ENCODE measurements at regions not wholly inside any gene's neighbourhood (a gene's known extent, or its start where the extent isn't known, plus 50 kb on each side); places are given as distances from the start of the nearest gene placed in this dataset.

GRCh38 chr2:121904656-121905055, 149.2 kb downstream of the TSN start:
- DNase-seq: no peak

GRCh38 chr2:121905201-121905600, 149.8 kb downstream of the TSN start:
- no peak for TF ChIP-seq CTCF (IDR thresholded peaks at IDR 0.05)
- peaks cover 0 to 28% (median 6%) of the 10 kb centered on the region in 4 donors for H3K4me1 ChIP-seq
- no peaks in the 10 kb centered on the region for H3K27me3 ChIP-seq
- no peak overlapping the region for H3K27ac ChIP-seq
- no peak overlapping the region for H3K4me3 ChIP-seq
- no peaks in the 10 kb centered on the region for H3K9me3 ChIP-seq
- intact Hi-C loops (cut with DNase I; ENCODE audit: low total_unique reads): no loop called here
- DNase-seq: no peak
- no peaks in the 10 kb centered on the region for H3K36me3 ChIP-seq

More at GRCh38 chr2:121904656-121905055, 149.2 kb downstream of the TSN start:
- H3K27me3 ChIP-seq: no peaks in the 10 kb centered on the region
- H3K27ac ChIP-seq: no peak overlapping the region
- no peaks in the 10 kb centered on the region for H3K36me3 ChIP-seq
- intact Hi-C loops (cut with DNase I; ENCODE audit: low total_unique reads): no loop called here
- no peak for TF ChIP-seq CTCF (IDR thresholded peaks at IDR 0.05)
- peaks cover 0 to 28% (median 6%) of the 10 kb centered on the region in 4 donors for H3K4me1 ChIP-seq
- H3K9me3 ChIP-seq: no peaks in the 10 kb centered on the region
- H3K4me3 ChIP-seq: no peak overlapping the region

GRCh38 chr2:121906170-121906569, 150.7 kb downstream of the TSN start:
- no peaks in the 10 kb centered on the region for H3K27me3 ChIP-seq
- H3K9me3 ChIP-seq: no peaks in the 10 kb centered on the region
- H3K36me3 ChIP-seq: no peaks in the 10 kb centered on the region
- H3K4me3 ChIP-seq: no peak overlapping the region
- intact Hi-C loops (cut with DNase I; ENCODE audit: low total_unique reads): no loop called here
- H3K4me1 ChIP-seq: peaks cover 0 to 28% (median 6%) of the 10 kb centered on the region in 4 donors
- no peak for TF ChIP-seq CTCF (IDR thresholded peaks at IDR 0.05)
- H3K27ac ChIP-seq: no peak overlapping the region
- DNase-seq: no peak

GRCh38 chr2:121907928-121908327, 152.5 kb downstream of the TSN start:
- Histone ChIP-seq H3K27ac (peak overlapping the region in 1 of 2 donors; percentile 19), H3K9me3 (no peaks in the 10 kb centered on the region), H3K27me3 (no peaks in the 10 kb centered on the region), H3K36me3 (no peaks in the 10 kb centered on the region), H3K4me1 (peaks cover 0 to 23% (median 5%) of the 10 kb centered on the region in 4 donors), H3K4me3 (no peak overlapping the region)
- no peak for TF ChIP-seq CTCF (IDR thresholded peaks at IDR 0.05)
- intact Hi-C loops (cut with DNase I; ENCODE audit: low total_unique reads): no loop called here
- peak in 1 of 2 donors; percentile 77 for DNase-seq

- Histone ChIP-seq H3K27me3 (no peaks in the 10 kb centered on the region), H3K9me3 (no peaks in the 10 kb centered on the region), H3K4me1 (peaks cover 0 to 12% (median 3%) of the 10 kb centered on the region in 4 donors), H3K27ac (no peak overlapping the region), H3K36me3 (no peaks in the 10 kb centered on the region), H3K4me3 (no peak overlapping the region)
- no peak for TF ChIP-seq CTCF (IDR thresholded peaks at IDR 0.05)
- intact Hi-C loops (cut with DNase I; ENCODE audit: low total_unique reads): no loop called here
- DNase-seq: no peak
These were observed 154.7 kb downstream of the TSN start for GRCh38 chr2:121910139-121910538.

GRCh38 chr2:121911036-121911435, 155.6 kb downstream of the TSN start:
- DNase-seq: no peak
- H3K4me3 ChIP-seq: no peak overlapping the region
- no peak overlapping the region for H3K27ac ChIP-seq
- intact Hi-C loops (cut with DNase I; ENCODE audit: low total_unique reads): no loop called here
- peaks cover 0 to 12% (median 3%) of the 10 kb centered on the region in 4 donors for H3K4me1 ChIP-seq
- H3K27me3 ChIP-seq: no peaks in the 10 kb centered on the region
- H3K9me3 ChIP-seq: no peaks in the 10 kb centered on the region
- no peaks in the 10 kb centered on the region for H3K36me3 ChIP-seq
- TF ChIP-seq CTCF (IDR thresholded peaks at IDR 0.05): no peak
